ENCODE measurements at regions not wholly inside any gene's neighbourhood (a gene's known extent, or its start where the extent isn't known, plus 50 kb on each side); places are given as distances from the start of the nearest gene placed in this dataset.

DNA sequence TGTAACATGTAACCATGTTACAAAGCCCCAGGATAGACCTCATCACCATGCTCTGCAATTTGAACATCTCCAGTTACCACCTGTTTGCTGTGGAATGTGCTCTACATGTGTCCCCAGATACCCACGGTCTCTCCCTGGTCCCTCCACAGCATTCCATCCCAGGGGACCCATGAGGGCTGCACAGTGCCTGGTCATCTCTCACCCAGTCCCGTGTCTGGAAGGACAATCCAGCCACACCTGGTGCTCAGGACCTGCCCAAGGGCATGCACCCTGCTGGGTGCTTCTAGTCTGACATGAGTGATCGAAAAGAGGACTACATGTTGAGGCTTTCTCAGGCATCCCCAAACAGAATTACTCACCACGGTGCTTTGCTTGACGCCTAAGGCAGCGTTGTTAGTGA, 119.6 kb upstream of the ATP10A start:
- 70% methylated on average over 6 of the region's 6 CpGs for WGBS
- H3K9me3 ChIP-seq: no peaks in the 10 kb centered on the region
- no peaks in the 10 kb centered on the region for H3K27me3 ChIP-seq (replicated peaks; ENCODE audit: insufficient read depth)
- no peaks in the 10 kb centered on the region for H3K36me3 ChIP-seq
- no peak for DNase-seq (ENCODE audit: low spot score)
- intact Hi-C loops (cut with DNase I): no loop called here
- H3K27ac ChIP-seq: no peak overlapping the region
- TF ChIP-seq, protein P1, sequence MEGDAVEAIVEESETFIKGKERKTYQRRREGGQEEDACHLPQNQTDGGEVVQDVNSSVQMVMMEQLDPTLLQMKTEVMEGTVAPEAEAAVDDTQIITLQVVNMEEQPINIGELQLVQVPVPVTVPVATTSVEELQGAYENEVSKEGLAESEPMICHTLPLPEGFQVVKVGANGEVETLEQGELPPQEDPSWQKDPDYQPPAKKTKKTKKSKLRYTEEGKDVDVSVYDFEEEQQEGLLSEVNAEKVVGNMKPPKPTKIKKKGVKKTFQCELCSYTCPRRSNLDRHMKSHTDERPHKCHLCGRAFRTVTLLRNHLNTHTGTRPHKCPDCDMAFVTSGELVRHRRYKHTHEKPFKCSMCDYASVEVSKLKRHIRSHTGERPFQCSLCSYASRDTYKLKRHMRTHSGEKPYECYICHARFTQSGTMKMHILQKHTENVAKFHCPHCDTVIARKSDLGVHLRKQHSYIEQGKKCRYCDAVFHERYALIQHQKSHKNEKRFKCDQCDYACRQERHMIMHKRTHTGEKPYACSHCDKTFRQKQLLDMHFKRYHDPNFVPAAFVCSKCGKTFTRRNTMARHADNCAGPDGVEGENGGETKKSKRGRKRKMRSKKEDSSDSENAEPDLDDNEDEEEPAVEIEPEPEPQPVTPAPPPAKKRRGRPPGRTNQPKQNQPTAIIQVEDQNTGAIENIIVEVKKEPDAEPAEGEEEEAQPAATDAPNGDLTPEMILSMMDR (IDR thresholded peaks at IDR 0.05): no peak
- TF ChIP-seq POLR2AphosphoS5 (IDR thresholded peaks at IDR 0.05) (no peak), POLR2A (IDR thresholded peaks at IDR 0.05) (no peak)
- no peak overlapping the region for H3K4me3 ChIP-seq
- no peaks in the 10 kb centered on the region for H3K4me1 ChIP-seq (replicated peaks)

DNA sequence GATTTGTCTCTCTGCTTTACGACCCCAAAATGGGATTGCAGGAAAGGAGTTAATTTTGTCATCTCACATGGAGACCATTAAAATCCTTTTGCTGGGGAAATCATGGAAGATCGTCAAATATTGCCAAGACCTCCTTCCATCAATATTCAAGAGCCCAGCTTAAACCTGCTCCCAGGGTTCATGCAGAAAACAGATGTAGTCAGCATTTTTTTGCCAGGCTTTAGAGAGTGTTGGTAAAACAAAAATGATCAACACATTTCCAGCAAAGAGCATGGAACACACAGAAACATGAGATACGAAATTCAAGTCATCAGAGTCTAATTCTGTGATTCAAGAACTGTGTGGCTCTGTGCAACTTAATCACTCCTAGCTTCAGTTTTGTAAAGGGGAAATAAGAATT, 118.0 kb upstream of the ATP10A start:
- no peaks in the 10 kb centered on the region for H3K4me1 ChIP-seq (replicated peaks)
- intact Hi-C loops (cut with DNase I): no loop called here
- no peak for DNase-seq (ENCODE audit: low spot score)
- TF ChIP-seq POLR2AphosphoS5 (IDR thresholded peaks at IDR 0.05) (no peak), POLR2A (IDR thresholded peaks at IDR 0.05) (no peak)
- TF ChIP-seq, protein P1 (IDR thresholded peaks at IDR 0.05): no peak
- 61% methylated on average over 3 of the region's 3 CpGs for WGBS
- no peaks in the 10 kb centered on the region for H3K9me3 ChIP-seq
- H3K4me3 ChIP-seq: no peak overlapping the region
- no peak overlapping the region for H3K27ac ChIP-seq
- H3K27me3 ChIP-seq (replicated peaks; ENCODE audit: insufficient read depth): no peaks in the 10 kb centered on the region
- H3K36me3 ChIP-seq: no peaks in the 10 kb centered on the region

DNA sequence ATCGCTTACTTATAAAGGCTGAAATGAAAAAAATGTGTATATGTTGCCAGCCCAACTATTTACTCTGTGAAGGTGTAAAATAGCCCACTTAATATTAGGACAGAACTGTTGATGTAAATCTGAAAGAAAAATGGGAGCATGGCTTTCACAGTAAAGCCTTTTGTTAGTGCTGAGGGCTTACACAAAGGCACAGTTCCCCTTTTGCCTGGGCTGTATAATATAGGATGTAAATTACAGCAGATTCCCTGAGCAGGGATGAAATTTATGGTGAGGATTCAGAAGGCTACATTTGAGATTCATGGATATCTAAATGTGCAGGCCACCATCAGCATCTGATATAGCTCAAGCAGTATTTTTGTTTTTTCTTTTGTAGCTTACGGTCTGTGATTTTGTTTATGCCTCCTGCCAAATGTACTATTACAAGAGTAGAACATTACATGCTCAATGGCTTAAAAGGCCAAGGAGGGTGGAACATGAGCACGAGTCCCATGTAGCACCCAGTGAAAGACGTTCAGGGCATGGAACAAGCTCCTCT, 109.1 kb upstream of the ATP10A start:
- no peaks in the 10 kb centered on the region for H3K4me1 ChIP-seq (replicated peaks)
- 82% methylated on average over 4 of the region's 4 CpGs for WGBS
- H3K9me3 ChIP-seq: no peaks in the 10 kb centered on the region
- H3K27me3 ChIP-seq (replicated peaks; ENCODE audit: insufficient read depth): no peaks in the 10 kb centered on the region
- no peak for DNase-seq (ENCODE audit: low spot score)
- no peak overlapping the region for H3K4me3 ChIP-seq
- intact Hi-C loops (cut with DNase I): no loop called here
- no peaks in the 10 kb centered on the region for H3K36me3 ChIP-seq
- H3K27ac ChIP-seq: no peak overlapping the region
- TF ChIP-seq POLR2AphosphoS5 (IDR thresholded peaks at IDR 0.05) (no peak), POLR2A (IDR thresholded peaks at IDR 0.05) (no peak)
- TF ChIP-seq, protein P1 (IDR thresholded peaks at IDR 0.05): no peak

DNA sequence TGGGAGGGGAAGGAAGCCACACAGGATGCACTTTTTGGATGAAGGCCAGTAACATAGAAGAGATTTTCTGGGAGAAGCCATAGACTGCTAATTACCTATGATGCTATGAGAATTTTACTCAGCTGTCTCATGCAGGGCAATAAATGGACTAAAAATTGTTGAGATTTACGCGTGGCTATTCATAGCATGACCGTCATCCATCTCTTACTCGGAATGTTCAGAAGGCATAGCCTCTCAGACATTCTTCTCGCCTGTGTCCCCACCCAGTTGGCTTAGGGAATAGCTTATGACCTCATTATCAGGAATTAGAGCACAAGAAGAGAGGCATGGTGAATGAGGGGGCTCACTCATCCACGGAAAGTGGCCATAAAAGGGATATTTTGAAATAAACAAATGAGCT, 107.9 kb upstream of the ATP10A start:
- H3K27ac ChIP-seq: no peak overlapping the region
- H3K36me3 ChIP-seq: no peaks in the 10 kb centered on the region
- 54% methylated on average over 6 of the region's 6 CpGs for WGBS
- no peaks in the 10 kb centered on the region for H3K4me1 ChIP-seq (replicated peaks)
- H3K4me3 ChIP-seq: no peak overlapping the region
- no peak for TF ChIP-seq POLR2A (IDR thresholded peaks at IDR 0.05)
- TF ChIP-seq, protein P1 (IDR thresholded peaks at IDR 0.05): no peak
- no peak for TF ChIP-seq POLR2AphosphoS5 (IDR thresholded peaks at IDR 0.05)
- no peak for DNase-seq (ENCODE audit: low spot score)
- no peaks in the 10 kb centered on the region for H3K27me3 ChIP-seq (replicated peaks; ENCODE audit: insufficient read depth)
- H3K9me3 ChIP-seq: no peaks in the 10 kb centered on the region
- intact Hi-C loops (cut with DNase I): no loop called here

DNA sequence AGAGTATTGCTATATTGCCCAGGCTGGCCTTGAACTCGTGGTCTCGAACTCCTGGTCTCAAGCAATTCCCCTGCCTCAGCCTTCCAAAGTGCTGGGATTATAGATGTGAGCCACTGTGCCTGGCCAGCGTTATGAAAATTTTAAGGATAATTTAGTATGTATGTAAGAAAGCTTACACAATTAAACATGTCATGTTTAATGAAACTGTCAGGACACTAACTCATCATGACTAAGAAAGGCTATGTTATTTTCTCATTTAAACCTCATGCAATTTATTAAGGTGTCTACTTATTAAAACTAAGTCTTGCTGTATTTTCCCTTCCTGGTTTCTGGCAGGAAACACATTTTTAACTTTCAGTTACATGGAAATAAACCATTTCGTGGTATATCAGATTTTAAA, 106.8 kb upstream of the ATP10A start:
- WGBS: 70% methylated on average over 4 of the region's 4 CpGs
- Histone ChIP-seq H3K27ac (no peak overlapping the region), H3K27me3 (replicated peaks; ENCODE audit: insufficient read depth) (no peaks in the 10 kb centered on the region), H3K4me3 (no peak overlapping the region), H3K4me1 (replicated peaks) (no peaks in the 10 kb centered on the region), H3K36me3 (no peaks in the 10 kb centered on the region), H3K9me3 (no peaks in the 10 kb centered on the region)
- no peak for DNase-seq (ENCODE audit: low spot score)
- TF ChIP-seq, protein P1 (IDR thresholded peaks at IDR 0.05): no peak
- TF ChIP-seq POLR2AphosphoS5 (IDR thresholded peaks at IDR 0.05) (no peak), POLR2A (IDR thresholded peaks at IDR 0.05) (no peak)
- intact Hi-C loops (cut with DNase I): no loop called here

Measured in prostate gland (tissue), 2 donors.